ENCODE measurements at regions not wholly inside any gene's neighbourhood (a gene's known extent, or its start where the extent isn't known, plus 50 kb on each side); places are given as distances from the start of the nearest gene placed in this dataset.

- no peak for TF ChIP-seq CTCF (IDR thresholded peaks at IDR 0.05)
- Mint-ChIP-seq H3K27ac (ENCODE audit: unreplicated experiment) (no peak overlapping the region), H3K4me1 (ENCODE audit: unreplicated experiment) (no peaks in the 10 kb centered on the region), H3K36me3 (ENCODE audit: unreplicated experiment) (no peaks in the 10 kb centered on the region), H3K4me3 (ENCODE audit: unreplicated experiment) (no peak overlapping the region), H3K9me3 (ENCODE audit: unreplicated experiment) (no peaks in the 10 kb centered on the region), H3K27me3 (ENCODE audit: unreplicated experiment) (peaks cover 43% of the 10 kb centered on the region)
- no peak for DNase-seq (ENCODE audit: extremely low spot score, unreplicated experiment)
Measured at GRCh38 chr12:53844994-53845844, 93.4 kb upstream of the HOXC13 start.

- Mint-ChIP-seq H3K27me3 (ENCODE audit: unreplicated experiment) (peaks cover 39% of the 10 kb centered on the region), H3K4me3 (ENCODE audit: unreplicated experiment) (no peak overlapping the region), H3K27ac (ENCODE audit: unreplicated experiment) (no peak overlapping the region), H3K9me3 (ENCODE audit: unreplicated experiment) (no peaks in the 10 kb centered on the region), H3K36me3 (ENCODE audit: unreplicated experiment) (no peaks in the 10 kb centered on the region), H3K4me1 (ENCODE audit: unreplicated experiment) (no peaks in the 10 kb centered on the region)
- DNase-seq (ENCODE audit: extremely low spot score, unreplicated experiment): no peak
- TF ChIP-seq CTCF (IDR thresholded peaks at IDR 0.05): no peak
Measured at GRCh38 chr12:53845932-53846331, 92.7 kb upstream of the HOXC13 start.

GRCh38 chr12:53849113-53849512, 89.5 kb upstream of the HOXC13 start:
- Mint-ChIP-seq H3K9me3 (ENCODE audit: unreplicated experiment) (no peaks in the 10 kb centered on the region), H3K4me3 (ENCODE audit: unreplicated experiment) (no peak overlapping the region), H3K4me1 (ENCODE audit: unreplicated experiment) (no peaks in the 10 kb centered on the region), H3K27me3 (ENCODE audit: unreplicated experiment) (peaks cover 31% of the 10 kb centered on the region), H3K27ac (ENCODE audit: unreplicated experiment) (no peak overlapping the region), H3K36me3 (ENCODE audit: unreplicated experiment) (no peaks in the 10 kb centered on the region)
- DNase-seq (ENCODE audit: extremely low spot score, unreplicated experiment): no peak
- TF ChIP-seq CTCF (IDR thresholded peaks at IDR 0.05): no peak

- Mint-ChIP-seq H3K4me3 (ENCODE audit: unreplicated experiment) (no peak overlapping the region), H3K27ac (ENCODE audit: unreplicated experiment) (no peak overlapping the region), H3K36me3 (ENCODE audit: unreplicated experiment) (no peaks in the 10 kb centered on the region), H3K4me1 (ENCODE audit: unreplicated experiment) (no peaks in the 10 kb centered on the region), H3K9me3 (ENCODE audit: unreplicated experiment) (no peaks in the 10 kb centered on the region), H3K27me3 (ENCODE audit: unreplicated experiment) (peaks cover 31% of the 10 kb centered on the region)
- no peak for DNase-seq (ENCODE audit: extremely low spot score, unreplicated experiment)
- no peak for TF ChIP-seq CTCF (IDR thresholded peaks at IDR 0.05)
Measured at GRCh38 chr12:53849656-53850055, 89.0 kb upstream of the HOXC13 start.

GRCh38 chr12:53852061-53852460, 86.6 kb upstream of the HOXC13 start:
- H3K27ac Mint-ChIP-seq (ENCODE audit: unreplicated experiment): no peak overlapping the region
- H3K27me3 Mint-ChIP-seq (ENCODE audit: unreplicated experiment): peaks cover 37% of the 10 kb centered on the region
- DNase-seq (ENCODE audit: extremely low spot score, unreplicated experiment): no peak
- no peaks in the 10 kb centered on the region for H3K4me1 Mint-ChIP-seq (ENCODE audit: unreplicated experiment)
- no peaks in the 10 kb centered on the region for H3K36me3 Mint-ChIP-seq (ENCODE audit: unreplicated experiment)
- TF ChIP-seq CTCF (IDR thresholded peaks at IDR 0.05): no peak
- no peaks in the 10 kb centered on the region for H3K9me3 Mint-ChIP-seq (ENCODE audit: unreplicated experiment)
- H3K4me3 Mint-ChIP-seq (ENCODE audit: unreplicated experiment): no peak overlapping the region

Data from osteocyte (in vitro differentiated cells).